ENCODE measurements at regions not wholly inside any gene's neighbourhood (a gene's known extent, or its start where the extent isn't known, plus 50 kb on each side); places are given as distances from the start of the nearest gene placed in this dataset.

- DNase-seq, result no peak
These were observed 184.5 kb upstream of the PAPPA start for GRCh38 chr9:115969096-115969495.

- DNase-seq, result no peak
These were observed 181.2 kb upstream of the PAPPA start for GRCh38 chr9:115972362-115972761.

- no peak for DNase-seq
These were observed 180.6 kb upstream of the PAPPA start for GRCh38 chr9:115972843-115973595.

GRCh38 chr9:115976781-115977180 lies 176.8 kb upstream of the PAPPA start:
- DNase-seq, result no peak

- no peak for DNase-seq
These were observed 175.5 kb upstream of the PAPPA start for GRCh38 chr9:115978091-115978490.

- no peak for DNase-seq
These were observed 174.9 kb upstream of the PAPPA start for GRCh38 chr9:115978659-115979096.

- no peak for DNase-seq
These were observed 173.5 kb upstream of the PAPPA start for GRCh38 chr9:115980054-115980453.

- no peak for DNase-seq
These were observed 173.1 kb upstream of the PAPPA start for GRCh38 chr9:115980502-115980901.

GRCh38 chr9:115980976-115981375 lies 172.6 kb upstream of the PAPPA start:
- DNase-seq, result no peak

GRCh38 chr9:115983366-115983765 lies 170.2 kb upstream of the PAPPA start:
- no peak for DNase-seq

GRCh38 chr9:115985657-115986056 lies 167.9 kb upstream of the PAPPA start:
- DNase-seq, result no peak

GRCh38 chr9:115986508-115986907 lies 167.1 kb upstream of the PAPPA start:
- DNase-seq, result no peak

GRCh38 chr9:115988701-115989100 lies 164.9 kb upstream of the PAPPA start:
- DNase-seq, result no peak

GRCh38 chr9:115989831-115990230 lies 163.8 kb upstream of the PAPPA start:
- DNase-seq, result no peak

GRCh38 chr9:115992834-115993233 lies 160.8 kb upstream of the PAPPA start:
- no peak for DNase-seq

GRCh38 chr9:115997923-115998322 lies 155.7 kb upstream of the PAPPA start:
- DNase-seq, result no peak

GRCh38 chr9:115998666-115999065 lies 154.9 kb upstream of the PAPPA start:
- DNase-seq, result no peak

- no peak for DNase-seq
These were observed 154.1 kb upstream of the PAPPA start for GRCh38 chr9:115999498-115999897.

GRCh38 chr9:116000748-116001329 lies 152.8 kb upstream of the PAPPA start:
- DNase-seq, result no peak

GRCh38 chr9:116002181-116002580 lies 151.4 kb upstream of the PAPPA start:
- DNase-seq, result no peak

- no peak for DNase-seq
These were observed 151.0 kb upstream of the PAPPA start for GRCh38 chr9:116002624-116003023.

- no peak for DNase-seq
These were observed 150.2 kb upstream of the PAPPA start for GRCh38 chr9:116003397-116003796.

GRCh38 chr9:116005205-116005604 lies 148.4 kb upstream of the PAPPA start:
- DNase-seq, result no peak

- no peak for DNase-seq
These were observed 145.8 kb upstream of the PAPPA start for GRCh38 chr9:116007824-116008223.

- no peak for DNase-seq
These were observed 145.3 kb upstream of the PAPPA start for GRCh38 chr9:116008278-116008677.

All from NK-92 treated with Interleukin-12 subunit alpha and Interleukin-12 subunit beta, amount 100 ng/mL, for 24 hours (cell line).